A549 (cell line): ENCODE measurements at regions not wholly inside any gene's neighbourhood (a gene's known extent, or its start where the extent isn't known, plus 50 kb on each side); places are given as distances from the start of the nearest gene placed in this dataset.

Experiments used
- BHLHE40 ChIP-seq: IDR thresholded peaks from 2 replicates; pipeline ENCODE4 v1.6.1; 2012; ENCODE audit warnings: low read depth, low read length, inconsistent platforms
- CEBPB ChIP-seq, 2 experiments: fragments of >200 bp in 1 of 2; sonication (Bioruptor Twin) in 1 of 2; formaldehyde crosslinking in 1 of 2; IDR thresholded peaks; 2 replicates each; pipeline ENCODE4 v1.6.1; 2012 to 2016
- CHD2 ChIP-seq: fragments of 150-350 bp; IDR thresholded peaks from 2 replicates; pipeline ENCODE4 v1.6.1; 2014; ENCODE audit warnings: low read length; ENCODE audit not compliant: partially characterized antibody
- NR3C1 ChIP-seq: fragments of >200 bp; sonication (Bioruptor Twin); formaldehyde crosslinking; IDR thresholded peaks from 3 replicates; pipeline ENCODE4 v1.6.1; 2017
- POLR2A ChIP-seq: IDR thresholded peaks from 2 replicates; pipeline ENCODE4 v1.6.1; 2012; ENCODE audit warnings: mild to moderate bottlenecking, low read length
- RAD21 ChIP-seq, 2 experiments: fragments of >200 bp in 1 of 2; sonication (Bioruptor Twin) in 1 of 2; formaldehyde crosslinking in 1 of 2; IDR thresholded peaks in 1 of 2; conservative IDR thresholded peaks in 1 of 2; 2 replicates in 1 of 2; 3 replicates in 1 of 2; pipeline ENCODE4 v1.6.1; 2012 to 2018; ENCODE audit warnings: inconsistent platforms in 1 of 2
- RARB ChIP-seq: fragments of 250-450 bp; sonication (Bioruptor Pico); IDR thresholded peaks from 2 replicates; pipeline ENCODE4 v1.8.0; 2021; ENCODE audit warnings: mild to moderate bottlenecking, moderate library complexity
- RFX5 ChIP-seq: fragments of 450-650 bp; IDR thresholded peaks from 2 replicates; pipeline ENCODE4 v1.7.1; 2014; ENCODE audit warnings: antibody characterized with exemption, mild to moderate bottlenecking, moderate library complexity
- SMC3 ChIP-seq: fragments of >200 bp; sonication (Bioruptor Twin); formaldehyde crosslinking; IDR thresholded peaks from 3 replicates; pipeline ENCODE4 v1.6.1; 2018; ENCODE audit warnings: inconsistent platforms
- TF ChIP-seq, protein P1 (sequence below): fragments of >200 bp; sonication (Bioruptor Twin); formaldehyde crosslinking; IDR thresholded peaks from 3 replicates; pipeline ENCODE4 v1.5.1; 2016
- TF ChIP-seq, protein P2 (sequence below): IDR thresholded peaks from 2 replicates; pipeline ENCODE4 v1.6.1; 2012
- TF ChIP-seq, protein P3 (sequence below): fragments of 250-450 bp; sonication (Bioruptor Pico); IDR thresholded peaks from 2 replicates; pipeline ENCODE4 v1.5.0; 2021; ENCODE audit warnings: mild to moderate bottlenecking, moderate library complexity, borderline replicate concordance
- TF ChIP-seq, protein P4 (sequence below): fragments of 200-600 bp; sonication (generic); IDR thresholded peaks from 2 replicates; pipeline ENCODE4 v1.6.1; 2016; ENCODE audit warnings: antibody characterized with exemption, mild to moderate bottlenecking, moderate library complexity
- TF ChIP-seq, protein P5 (sequence below): fragments of 450-650 bp; IDR thresholded peaks from 2 replicates; pipeline ENCODE4 v1.6.1; 2014; ENCODE audit warnings: antibody characterized with exemption

DNA sequence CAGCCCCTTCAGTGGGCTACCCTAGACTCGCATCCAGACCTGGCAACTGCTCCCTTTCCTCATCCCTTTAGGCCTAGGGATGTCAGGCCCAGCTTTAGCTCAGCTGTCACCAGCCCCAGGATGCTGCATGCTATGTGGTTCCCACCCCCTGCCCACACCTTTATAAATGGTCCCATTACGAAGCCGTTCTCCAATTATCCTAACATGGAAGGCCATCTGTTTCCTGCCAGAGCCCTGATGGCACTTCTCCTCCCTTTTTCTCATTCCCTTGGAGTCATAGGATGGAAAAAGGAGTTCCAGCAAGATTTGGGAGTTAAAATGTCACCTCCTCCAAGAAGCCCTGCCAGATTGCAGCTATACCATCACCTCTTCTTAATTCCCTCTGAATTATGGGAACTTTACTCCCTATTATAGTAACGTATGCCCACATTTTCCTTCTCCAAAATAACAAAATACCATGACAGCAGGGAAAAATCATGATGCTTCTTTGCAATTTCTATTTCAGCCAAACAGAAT lies 205.0 kb upstream of the GRIK3 start:
- TF ChIP-seq, protein P1, sequence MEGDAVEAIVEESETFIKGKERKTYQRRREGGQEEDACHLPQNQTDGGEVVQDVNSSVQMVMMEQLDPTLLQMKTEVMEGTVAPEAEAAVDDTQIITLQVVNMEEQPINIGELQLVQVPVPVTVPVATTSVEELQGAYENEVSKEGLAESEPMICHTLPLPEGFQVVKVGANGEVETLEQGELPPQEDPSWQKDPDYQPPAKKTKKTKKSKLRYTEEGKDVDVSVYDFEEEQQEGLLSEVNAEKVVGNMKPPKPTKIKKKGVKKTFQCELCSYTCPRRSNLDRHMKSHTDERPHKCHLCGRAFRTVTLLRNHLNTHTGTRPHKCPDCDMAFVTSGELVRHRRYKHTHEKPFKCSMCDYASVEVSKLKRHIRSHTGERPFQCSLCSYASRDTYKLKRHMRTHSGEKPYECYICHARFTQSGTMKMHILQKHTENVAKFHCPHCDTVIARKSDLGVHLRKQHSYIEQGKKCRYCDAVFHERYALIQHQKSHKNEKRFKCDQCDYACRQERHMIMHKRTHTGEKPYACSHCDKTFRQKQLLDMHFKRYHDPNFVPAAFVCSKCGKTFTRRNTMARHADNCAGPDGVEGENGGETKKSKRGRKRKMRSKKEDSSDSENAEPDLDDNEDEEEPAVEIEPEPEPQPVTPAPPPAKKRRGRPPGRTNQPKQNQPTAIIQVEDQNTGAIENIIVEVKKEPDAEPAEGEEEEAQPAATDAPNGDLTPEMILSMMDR: no peak
- no peak for TF ChIP-seq POLR2A
- no peak for TF ChIP-seq NR3C1
- no peak for TF ChIP-seq BHLHE40
- TF ChIP-seq RARB (CRISPR knock-in tag): no peak
- TF ChIP-seq RFX5: no peak
- TF ChIP-seq CEBPB (IDR thresholded peaks at IDR 0.05): no peak
- TF ChIP-seq, protein P2, sequence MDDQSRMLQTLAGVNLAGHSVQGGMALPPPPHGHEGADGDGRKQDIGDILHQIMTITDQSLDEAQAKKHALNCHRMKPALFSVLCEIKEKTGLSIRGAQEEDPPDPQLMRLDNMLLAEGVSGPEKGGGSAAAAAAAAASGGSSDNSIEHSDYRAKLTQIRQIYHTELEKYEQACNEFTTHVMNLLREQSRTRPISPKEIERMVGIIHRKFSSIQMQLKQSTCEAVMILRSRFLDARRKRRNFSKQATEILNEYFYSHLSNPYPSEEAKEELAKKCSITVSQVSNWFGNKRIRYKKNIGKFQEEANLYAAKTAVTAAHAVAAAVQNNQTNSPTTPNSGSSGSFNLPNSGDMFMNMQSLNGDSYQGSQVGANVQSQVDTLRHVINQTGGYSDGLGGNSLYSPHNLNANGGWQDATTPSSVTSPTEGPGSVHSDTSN: no peak
- TF ChIP-seq, protein P3, sequence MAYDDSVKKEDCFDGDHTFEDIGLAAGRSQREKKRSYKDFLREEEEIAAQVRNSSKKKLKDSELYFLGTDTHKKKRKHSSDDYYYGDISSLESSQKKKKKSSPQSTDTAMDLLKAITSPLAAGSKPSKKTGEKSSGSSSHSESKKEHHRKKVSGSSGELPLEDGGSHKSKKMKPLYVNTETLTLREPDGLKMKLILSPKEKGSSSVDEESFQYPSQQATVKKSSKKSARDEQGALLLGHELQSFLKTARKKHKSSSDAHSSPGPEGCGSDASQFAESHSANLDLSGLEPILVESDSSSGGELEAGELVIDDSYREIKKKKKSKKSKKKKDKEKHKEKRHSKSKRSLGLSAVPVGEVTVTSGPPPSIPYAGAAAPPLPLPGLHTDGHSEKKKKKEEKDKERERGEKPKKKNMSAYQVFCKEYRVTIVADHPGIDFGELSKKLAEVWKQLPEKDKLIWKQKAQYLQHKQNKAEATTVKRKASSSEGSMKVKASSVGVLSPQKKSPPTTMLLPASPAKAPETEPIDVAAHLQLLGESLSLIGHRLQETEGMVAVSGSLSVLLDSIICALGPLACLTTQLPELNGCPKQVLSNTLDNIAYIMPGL (CRISPR knock-in tag): no peak
- no peak for TF ChIP-seq CHD2
- TF ChIP-seq, protein P4, sequence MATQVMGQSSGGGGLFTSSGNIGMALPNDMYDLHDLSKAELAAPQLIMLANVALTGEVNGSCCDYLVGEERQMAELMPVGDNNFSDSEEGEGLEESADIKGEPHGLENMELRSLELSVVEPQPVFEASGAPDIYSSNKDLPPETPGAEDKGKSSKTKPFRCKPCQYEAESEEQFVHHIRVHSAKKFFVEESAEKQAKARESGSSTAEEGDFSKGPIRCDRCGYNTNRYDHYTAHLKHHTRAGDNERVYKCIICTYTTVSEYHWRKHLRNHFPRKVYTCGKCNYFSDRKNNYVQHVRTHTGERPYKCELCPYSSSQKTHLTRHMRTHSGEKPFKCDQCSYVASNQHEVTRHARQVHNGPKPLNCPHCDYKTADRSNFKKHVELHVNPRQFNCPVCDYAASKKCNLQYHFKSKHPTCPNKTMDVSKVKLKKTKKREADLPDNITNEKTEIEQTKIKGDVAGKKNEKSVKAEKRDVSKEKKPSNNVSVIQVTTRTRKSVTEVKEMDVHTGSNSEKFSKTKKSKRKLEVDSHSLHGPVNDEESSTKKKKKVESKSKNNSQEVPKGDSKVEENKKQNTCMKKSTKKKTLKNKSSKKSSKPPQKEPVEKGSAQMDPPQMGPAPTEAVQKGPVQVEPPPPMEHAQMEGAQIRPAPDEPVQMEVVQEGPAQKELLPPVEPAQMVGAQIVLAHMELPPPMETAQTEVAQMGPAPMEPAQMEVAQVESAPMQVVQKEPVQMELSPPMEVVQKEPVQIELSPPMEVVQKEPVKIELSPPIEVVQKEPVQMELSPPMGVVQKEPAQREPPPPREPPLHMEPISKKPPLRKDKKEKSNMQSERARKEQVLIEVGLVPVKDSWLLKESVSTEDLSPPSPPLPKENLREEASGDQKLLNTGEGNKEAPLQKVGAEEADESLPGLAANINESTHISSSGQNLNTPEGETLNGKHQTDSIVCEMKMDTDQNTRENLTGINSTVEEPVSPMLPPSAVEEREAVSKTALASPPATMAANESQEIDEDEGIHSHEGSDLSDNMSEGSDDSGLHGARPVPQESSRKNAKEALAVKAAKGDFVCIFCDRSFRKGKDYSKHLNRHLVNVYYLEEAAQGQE: no peak
- no peak for TF ChIP-seq RAD21 (conservative IDR thresholded peaks at IDR 0.05 in 1 of 2, IDR thresholded peaks at IDR 0.05 in 1 of 2)
- TF ChIP-seq, protein P5, sequence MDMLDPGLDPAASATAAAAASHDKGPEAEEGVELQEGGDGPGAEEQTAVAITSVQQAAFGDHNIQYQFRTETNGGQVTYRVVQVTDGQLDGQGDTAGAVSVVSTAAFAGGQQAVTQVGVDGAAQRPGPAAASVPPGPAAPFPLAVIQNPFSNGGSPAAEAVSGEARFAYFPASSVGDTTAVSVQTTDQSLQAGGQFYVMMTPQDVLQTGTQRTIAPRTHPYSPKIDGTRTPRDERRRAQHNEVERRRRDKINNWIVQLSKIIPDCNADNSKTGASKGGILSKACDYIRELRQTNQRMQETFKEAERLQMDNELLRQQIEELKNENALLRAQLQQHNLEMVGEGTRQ: no peak
- TF ChIP-seq SMC3: no peak
